GM19238 (cell line): ENCODE measurements at regions not wholly inside any gene's neighbourhood (a gene's known extent, or its start where the extent isn't known, plus 50 kb on each side); places are given as distances from the start of the nearest gene placed in this dataset.
"Not testable (repeated sequence)": the region's sequence is repeated elsewhere in the genome, so short reads cannot be mapped to it uniquely, and the experiment has no call there.

Experiments
- DNase-seq: peaks from one replicate; pipeline ENCODE4 v3.0.0; 2011; ENCODE audit warnings: low spot score; ENCODE audit not compliant: insufficient read length

DNA sequence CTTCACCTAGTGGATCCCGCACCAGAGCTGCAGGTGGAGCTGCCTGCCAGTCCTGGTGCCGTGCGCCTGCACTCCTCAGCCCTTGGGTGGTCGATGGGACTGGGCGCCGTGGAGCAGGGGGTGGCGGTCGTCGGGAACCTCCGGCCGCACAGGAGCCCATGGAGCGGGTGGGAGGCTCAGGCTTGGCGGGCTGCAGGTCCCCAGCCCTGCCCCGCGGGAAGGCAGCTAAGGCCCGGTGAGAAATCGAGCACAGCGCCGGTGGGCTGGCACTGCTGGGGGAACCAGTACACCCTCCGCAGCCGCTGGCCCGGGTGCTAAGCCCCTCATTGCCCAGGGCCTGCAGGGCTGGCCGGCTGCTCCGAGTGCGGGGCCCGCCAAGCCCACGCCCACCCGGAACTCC lies 253.2 kb downstream of the MTERF1 start:
- not testable (repeated sequence) for DNase-seq

DNA sequence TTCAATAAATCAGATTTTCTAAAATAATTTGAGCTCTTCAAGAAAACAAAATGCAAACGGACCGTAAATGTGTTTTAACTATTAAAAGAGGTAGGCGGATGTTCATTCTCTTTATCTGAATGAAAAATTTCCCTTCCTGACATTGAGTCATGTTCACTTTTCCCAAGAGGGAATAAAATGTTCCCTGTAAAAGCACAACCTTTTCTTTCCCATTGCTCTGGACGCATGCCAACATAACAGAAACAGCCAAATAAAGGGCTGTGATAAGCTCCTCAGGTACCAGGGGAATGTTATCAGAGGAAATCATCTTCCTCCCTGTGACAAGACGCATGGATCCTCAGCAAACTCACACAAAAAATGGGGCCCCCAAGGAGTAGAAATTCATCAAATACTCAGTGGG lies 251.8 kb downstream of the MTERF1 start:
- no peak for DNase-seq

DNA sequence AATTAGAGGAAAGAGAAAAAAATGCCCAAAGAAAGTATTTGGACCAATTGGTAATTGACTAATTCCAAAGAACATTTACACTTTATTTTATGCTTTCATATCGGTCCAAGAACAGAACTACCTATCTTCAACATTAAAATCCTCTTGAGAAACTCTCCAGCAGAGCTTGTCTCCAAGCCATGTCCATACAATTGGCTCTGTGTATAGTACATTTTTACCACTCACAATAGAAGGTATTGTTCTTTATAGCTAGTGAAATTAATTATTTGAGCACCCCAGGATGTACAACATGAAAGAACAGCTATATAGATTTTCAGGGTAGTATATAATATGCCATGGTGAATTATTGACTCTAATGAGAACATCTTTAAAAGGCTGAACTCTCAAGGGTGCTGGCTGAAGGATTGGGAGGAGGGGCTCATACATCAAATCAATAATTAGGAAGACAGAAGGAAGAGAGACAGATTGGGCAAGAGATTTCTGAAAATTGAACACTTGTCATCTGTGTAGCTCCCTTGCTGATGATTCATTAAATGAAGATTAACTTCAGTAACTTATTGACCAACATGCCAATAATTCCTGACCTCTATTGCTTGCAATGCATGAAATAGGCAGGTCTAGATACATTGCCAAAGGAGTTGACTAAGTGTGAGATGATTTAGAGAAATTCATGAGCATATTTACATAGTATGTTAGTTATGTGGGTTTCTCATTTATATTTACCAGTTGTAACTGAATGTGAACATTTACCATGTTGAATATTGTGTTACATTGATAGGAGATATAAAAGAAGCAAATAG lies 249.7 kb downstream of the MTERF1 start:
- DNase-seq, result no peak

DNA sequence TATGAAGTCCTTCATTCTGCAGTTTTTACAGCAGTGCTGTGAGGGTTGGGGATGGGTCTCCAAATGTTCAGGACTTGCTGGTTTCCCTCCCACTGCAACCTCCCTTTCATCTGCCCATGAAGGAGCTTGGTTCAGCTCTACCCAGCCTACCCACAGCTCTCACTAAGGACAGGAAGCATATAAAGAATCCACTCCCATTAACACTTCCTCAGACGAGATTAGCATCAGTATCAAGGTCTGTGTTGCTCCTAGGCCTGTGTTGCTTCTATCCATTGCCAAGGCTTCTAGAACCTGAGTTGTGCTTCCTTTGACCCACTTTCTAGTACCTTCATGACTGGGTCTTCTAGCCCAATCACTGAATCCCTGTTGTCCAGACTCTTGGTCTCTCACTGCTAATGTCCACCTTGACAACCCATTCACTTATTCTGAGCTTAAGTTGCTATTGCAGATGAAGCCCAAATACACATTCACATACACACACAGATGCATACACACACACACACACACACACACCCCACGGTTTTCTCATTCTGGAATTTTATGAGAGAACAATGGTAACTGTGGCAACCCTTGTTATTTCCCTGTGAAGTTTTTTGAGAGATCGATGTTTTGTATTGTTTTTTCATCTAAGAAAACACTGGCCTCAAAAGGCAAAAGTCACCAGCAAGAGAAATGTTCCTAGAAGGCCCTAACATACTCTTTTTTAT lies 248.1 kb downstream of the MTERF1 start:
- no peak for DNase-seq

DNA sequence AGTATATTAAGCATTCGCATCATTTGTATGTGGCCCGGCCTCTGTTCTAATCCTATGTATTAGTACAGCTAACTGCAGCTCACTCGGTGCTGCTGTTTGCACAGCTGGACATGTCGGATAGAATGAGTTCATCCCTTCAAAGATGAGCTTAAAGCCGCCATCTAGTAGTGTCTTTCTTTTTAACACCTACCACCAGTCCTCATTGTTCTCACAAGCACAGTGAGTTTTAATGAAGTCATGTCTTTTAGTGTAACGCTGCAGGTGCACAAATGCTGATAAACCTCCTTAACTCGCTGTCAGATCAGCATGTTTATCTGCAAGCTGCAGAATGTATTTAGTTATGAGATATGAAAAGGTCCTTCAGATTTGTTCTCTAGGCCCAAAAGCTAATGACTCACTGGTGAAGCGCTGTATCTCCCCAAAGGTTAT lies 247.5 kb downstream of the MTERF1 start:
- DNase-seq, result no peak

DNA sequence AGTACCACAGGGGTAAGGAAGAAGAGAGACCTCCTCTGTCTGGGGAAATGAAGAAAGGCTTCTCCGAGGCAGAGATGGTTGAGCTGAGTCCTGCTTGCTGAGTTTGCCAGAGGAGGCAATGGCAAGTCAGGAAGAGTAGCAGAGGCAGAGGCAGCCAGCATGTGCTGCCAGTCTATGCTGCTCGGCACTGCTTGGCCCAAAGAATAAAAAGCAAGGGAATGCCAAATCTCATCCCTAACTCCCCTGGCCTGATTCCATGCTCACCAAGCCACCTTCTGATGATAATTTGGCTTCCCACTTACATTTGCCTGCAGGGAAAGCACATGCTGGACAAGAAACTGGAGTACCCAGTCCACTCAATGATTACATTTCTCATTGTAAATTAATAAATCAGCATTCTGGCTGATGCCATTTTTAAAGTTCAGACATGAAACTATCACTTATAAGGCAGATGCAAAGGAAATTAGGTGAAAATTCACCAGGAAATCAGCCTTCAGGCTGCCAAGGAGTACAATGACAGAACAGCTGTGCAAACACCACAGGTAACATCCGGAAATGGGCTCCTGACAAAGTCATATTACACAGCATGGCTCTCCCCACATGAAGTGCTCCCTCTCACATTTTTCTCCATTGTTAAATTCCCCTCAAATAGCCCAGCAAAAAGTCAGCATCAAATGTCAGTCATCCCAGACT lies 245.9 kb downstream of the MTERF1 start:
- DNase-seq, result no peak

DNA sequence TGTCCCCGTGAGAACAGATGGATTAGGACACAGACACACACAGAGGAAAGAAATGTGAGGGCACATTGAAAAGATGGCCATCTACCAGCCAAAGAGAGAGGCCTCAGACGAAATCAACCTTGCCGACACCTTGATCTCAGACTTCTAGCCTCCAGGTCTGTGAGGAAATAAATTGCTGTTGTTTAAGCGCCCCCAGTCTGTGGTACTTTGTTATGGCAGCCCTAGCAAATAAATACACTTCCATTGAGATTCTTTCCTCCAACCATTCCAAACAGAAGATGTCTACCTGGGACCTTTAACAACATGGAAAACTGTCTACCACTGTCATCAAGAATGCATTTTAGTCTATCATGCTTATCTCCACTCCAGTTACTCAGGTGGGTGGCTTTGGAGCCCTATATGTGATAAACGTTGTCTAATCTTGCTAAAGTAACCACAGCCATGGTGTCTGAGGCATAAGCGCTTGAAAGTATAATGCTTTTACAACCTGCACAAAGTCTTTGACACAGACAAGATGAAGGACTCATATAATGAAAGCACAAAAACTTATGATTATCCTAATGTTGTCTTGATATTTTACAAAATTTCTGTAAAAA lies 244.3 kb downstream of the MTERF1 start:
- DNase-seq, result no peak

DNA sequence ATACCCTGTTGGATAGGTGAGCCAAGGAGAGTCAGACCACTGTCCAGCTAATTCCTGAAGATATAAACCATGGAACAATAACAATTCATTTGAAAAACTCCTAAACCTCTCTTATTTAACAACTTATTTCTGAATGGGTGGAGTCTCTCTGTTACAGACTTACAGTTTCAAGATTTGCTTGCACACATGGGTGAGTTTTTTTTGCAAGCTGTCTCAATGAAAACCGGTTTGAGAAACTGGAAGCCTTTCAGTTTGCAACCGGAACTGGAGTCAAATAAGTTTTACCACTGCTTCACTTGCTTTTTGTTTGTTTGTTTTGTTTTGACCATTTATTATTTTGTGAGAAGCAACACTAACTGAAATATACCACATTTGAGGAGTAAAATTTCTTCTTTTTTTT lies 243.8 kb downstream of the MTERF1 start:
- no peak for DNase-seq

DNA sequence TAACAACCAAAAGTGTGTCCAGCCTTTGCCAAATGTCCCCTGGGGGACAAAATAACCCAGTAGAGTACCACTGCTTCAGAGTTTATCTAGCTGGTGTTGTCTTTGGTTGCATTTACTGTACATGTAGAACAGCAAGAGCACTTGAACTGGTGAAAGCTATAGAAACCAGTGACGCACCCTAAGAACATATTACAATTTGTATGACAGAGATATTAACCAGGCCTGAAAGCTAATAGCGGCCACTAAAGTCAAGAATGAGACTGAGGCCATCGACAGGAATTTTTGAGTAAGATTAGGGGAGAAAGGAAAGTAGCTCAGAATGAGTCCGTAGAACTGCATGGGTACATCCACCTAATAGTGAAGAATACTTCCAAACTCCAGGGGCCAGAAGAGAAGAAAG lies 236.2 kb downstream of the MTERF1 start:
- DNase-seq, result no peak

DNA sequence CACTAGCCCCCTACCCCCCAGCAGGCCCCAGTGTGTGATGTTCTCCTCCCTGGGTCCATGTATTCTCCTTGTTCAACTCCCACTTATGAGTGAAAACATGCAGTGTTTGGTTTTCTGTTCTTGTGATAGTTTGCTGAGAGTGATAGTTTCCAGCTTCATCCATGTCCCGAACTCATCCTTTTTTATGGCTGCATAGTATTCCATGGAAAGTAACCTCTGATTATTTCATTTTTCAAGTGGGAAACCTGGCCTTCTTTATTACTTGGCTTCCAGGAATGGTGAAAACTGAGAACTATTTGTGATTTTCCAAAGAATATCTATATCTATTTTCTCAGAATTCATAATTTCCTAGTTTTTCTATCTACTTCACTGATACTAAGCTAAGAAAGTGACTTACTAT lies 235.0 kb downstream of the MTERF1 start:
- no peak for DNase-seq

DNA sequence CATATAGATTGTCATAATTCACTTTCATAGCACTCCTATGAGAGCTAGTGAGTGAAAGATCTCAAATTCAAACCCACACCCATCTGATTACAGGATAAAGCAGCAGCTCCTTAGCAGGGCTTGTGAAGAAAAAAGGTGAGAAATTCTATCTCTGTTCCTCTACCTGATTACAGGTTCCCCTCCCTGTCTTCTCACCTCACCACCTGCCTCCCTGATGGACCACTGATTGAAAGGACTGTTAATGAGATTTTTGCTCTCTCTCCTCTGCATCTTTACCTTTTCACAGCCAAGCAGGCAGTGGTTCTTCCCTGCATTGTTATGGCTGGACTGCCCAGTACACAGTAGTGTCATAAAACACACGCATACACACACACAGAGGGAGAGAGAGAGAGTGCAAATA lies 228.5 kb downstream of the MTERF1 start:
- no peak for DNase-seq

DNA sequence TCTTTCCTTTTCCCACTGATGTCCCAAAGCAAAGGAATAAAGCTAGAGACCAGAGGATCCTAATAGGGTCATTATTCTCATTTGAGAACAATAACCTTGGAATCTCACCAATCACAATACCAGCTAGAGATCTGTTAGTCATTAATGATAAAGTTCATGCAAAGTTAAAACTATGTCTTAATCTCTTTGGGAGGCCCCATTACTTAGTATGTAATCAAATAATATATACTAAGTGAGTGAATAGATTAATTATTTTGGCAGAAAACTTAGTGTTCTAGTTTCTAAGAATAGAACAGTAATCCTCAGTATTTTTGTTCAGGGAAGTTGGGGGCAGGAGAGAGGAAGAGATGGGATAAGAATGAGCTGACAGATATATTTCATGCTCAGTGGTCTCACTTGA lies 227.2 kb downstream of the MTERF1 start:
- no peak for DNase-seq

DNA sequence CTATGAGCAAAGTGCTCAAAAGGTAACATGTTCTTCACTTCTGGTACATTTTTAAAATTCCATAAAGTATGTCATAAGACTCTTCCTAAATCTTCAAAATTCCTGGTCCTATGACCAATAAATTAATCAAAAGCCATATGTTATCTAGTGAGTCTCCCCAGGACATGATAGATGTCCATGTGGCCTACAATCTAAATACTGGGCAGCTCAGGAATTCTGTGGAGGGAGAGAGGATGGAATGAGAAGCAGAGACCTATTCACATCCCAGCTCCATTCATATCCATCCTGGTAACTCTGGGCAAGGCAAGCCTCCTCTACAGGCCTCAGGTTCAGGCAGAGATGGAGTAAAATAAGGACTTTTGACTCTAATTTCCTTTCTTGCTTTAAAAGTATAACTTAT lies 224.8 kb downstream of the MTERF1 start:
- no peak for DNase-seq

DNA sequence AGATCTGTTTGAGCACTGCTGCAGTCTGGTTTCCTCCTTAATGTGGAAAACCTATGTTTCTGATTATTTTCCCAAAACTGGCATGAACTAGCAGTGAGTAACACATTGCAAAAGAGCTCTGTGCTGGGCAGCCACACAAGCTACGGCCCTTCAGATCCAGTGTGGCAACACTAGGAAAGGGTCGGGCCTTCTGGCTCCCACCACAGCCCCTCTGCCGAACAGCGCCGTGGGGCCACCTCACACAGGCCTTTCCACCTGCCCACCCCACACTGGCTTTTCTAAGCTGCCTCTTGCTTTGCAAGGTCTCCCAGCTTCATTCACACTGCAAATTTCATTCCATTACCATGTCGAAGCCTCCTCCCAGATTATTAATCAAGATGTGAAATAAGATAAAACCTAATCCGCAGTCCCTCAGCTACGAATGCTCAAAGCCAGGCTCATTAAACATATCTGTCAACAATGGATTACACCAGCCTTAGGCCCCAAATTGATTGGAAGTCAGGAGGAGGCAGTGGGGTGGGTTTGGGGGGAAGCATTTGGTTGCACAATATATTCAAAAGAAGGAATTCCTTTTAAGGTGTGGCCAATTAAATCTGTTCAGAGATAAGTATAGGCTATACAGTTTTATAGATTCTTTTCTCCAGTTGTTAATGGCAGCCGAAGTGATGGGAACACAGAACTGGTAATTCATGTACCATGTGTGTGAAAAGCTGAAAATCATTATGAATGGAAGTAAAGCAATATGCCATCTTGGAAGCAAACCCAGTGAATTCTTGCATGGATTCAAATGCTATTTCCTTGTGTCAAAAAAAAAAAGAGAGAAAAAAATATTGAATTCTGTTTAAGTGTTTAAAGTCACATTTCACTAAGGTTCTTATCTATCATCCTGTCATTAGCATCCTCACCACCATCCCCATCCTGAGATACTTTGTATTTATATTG lies 223.7 kb downstream of the MTERF1 start:
- DNase-seq, result no peak

DNA sequence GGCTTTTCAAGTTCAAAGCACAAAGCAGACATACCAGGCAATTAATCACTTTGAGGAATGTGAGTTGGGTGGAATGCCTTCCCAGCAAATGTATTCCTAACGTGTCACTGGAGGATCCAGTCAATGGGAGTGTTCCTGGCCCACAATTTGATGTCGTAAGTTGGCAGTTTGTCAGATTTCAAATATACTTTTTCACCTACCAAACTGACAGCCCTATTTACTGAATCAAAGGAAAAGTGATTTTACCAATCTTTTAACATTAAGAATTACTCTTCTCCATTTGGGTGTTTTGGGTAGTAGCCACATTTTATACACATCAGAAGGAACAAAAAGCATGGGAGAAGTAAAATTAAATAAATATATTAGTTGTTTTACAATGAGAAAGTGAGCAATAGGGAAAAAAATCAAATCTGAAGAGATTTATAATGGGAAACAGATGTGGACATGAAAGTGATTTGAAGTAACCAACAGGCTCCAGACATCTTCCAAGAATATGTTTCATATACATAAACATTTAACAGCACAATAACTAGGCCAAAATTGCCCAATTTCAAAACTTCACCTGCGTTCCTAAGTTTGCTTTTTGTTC lies 222.9 kb downstream of the MTERF1 start:
- no peak for DNase-seq

DNA sequence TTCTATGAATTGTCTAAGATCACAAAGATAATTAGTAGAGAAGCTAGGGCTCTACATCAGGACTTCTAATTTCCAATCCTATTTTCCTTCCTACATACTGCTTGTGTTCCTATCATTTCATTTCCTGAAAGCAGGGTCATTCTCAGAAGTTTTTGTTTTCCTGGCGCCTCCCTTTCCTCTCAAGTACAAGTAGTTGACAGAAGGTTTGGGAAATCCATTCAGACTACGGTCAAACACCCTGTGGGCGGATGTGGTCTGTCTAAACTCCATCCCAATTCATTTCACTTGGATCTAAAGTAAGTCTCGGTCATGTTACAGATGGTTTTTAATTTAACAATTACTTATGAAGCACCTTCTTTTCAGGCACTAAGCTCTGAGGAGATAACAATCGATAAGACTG lies 221.4 kb downstream of the MTERF1 start:
- DNase-seq, result no peak

DNA sequence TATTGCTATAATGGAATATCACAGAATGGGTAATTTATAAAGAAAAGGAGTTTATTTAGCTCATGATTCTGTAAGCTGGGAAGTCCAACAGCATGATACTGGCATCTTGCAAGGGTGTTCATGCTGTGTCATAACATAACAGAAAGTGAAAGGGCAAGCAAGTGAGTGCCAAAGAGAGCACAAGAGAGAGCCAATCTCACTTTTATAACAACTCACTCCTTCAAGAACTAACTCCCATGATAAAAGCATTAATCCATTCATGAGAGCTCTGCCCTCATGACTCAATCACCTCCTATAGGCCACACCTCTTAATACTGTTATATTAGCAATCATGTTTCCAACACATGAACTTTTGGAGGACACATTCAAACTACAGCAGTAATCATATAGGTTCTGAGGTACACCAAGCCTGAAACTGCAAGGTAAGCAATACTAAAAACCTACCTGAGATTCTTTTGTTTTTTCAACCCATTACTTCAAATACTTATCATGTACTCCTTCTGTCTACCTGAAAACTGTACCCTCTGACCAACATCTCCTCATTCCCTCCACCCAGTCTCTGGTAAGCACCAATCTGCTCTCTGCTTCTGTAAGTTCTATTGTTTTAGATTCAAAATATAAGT lies 219.7 kb downstream of the MTERF1 start:
- no peak for DNase-seq

DNA sequence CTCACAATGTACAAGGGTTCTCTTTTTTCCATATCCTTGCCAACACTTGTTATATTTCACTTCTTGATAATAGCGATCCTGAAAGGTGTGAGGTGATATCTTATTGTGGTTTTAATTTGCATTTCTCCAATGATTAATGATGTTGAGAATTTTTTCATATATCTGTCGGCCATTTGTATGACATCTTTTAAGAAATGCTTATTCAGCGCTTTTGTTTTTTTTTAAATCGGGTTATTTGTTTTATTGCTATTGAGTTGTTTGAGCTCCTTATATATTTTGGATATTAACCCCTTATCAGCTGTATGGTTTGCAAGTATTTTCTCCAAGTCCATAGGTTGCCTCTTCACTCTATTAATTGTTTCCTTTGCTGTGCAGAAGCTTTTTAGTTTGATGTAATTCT lies 218.8 kb downstream of the MTERF1 start:
- no peak for DNase-seq

DNA sequence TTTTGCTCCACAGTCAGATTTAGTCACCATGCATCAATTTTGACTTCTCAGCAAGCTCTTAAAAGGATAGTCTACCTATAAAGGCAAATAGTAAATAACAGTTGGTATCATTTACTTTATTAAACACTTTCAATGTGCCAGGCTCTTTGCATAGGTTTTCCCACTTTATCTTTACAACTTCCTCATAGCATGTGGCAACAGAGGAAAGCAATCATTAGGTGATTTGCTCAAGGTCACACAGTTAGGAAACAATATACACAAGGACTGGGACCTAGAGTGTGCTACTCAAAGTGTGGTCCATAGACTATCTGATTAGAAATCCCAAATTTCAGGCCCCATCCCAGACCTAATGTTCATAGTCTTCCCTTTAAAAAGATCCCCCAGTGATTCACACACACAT lies 212.3 kb downstream of the MTERF1 start:
- no peak for DNase-seq

DNA sequence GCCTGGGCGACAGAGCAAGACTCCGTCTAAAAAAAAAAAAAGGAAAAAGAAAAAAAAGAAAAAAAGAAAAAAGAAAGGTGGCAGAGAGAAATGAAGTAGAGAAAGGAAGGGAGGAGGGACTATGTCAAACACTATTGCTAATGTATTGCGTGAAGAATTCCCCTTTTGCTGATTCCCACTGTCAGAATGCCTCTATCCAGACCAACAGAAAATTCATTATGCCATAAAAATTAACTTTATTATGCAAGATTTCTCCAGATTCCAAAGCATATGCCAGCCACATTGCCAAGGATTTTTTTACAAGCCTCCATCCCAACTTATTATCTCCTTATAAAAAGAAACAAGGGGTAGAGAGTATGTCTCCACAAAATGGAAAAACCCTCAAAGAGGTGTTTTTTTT lies 209.3 kb downstream of the MTERF1 start:
- no peak for DNase-seq
